Fibroblast of skin of left biceps (primary cell): ENCODE measurements at regions not wholly inside any gene's neighbourhood (a gene's known extent, or its start where the extent isn't known, plus 50 kb on each side); places are given as distances from the start of the nearest gene placed in this dataset.
A peak's percentile ranks its signal among the peaks of the same experiment; 100 is the strongest.

ENCODE experiments used
- DNase-seq, 2 experiments: peaks; one replicate each; pipeline ENCODE4 v3.0.0-alpha.2; 2013; ENCODE audit warnings: low read depth in 2 of 2

GRCh38 chr2:189267925-189268579, 88.5 kb upstream of the COL5A2 start:
- peak; percentile 79 to 85 for DNase-seq

GRCh38 chr2:189268763-189269162, 89.2 kb upstream of the COL5A2 start:
- no peak for DNase-seq

- no peak for DNase-seq
Observed at GRCh38 chr2:189273734-189274133, 94.2 kb upstream of the COL5A2 start.

GRCh38 chr2:189274361-189274760, 94.8 kb upstream of the COL5A2 start:
- no peak for DNase-seq

GRCh38 chr2:189276277-189276676, 96.7 kb upstream of the COL5A2 start:
- peak; percentile 98 to 99 for DNase-seq

GRCh38 chr2:189281201-189281600, 101.6 kb upstream of the COL5A2 start:
- DNase-seq, result no peak

- DNase-seq, result no peak
Observed at GRCh38 chr2:189285349-189285748, 105.8 kb upstream of the COL5A2 start.

- peak; percentile 89 to 91 for DNase-seq
Observed at GRCh38 chr2:189285962-189286645, 106.5 kb upstream of the COL5A2 start.

GRCh38 chr2:189287363-189287762, 107.8 kb upstream of the COL5A2 start:
- DNase-seq, result no peak

GRCh38 chr2:189287982-189288521, 108.5 kb upstream of the COL5A2 start:
- DNase-seq, result peak; percentile 71 to 81

GRCh38 chr2:189291460-189291859, 111.9 kb upstream of the COL5A2 start:
- no peak for DNase-seq

- peak; percentile 67 to 75 for DNase-seq
Observed at GRCh38 chr2:189293164-189293563, 113.6 kb upstream of the COL5A2 start.

GRCh38 chr2:189297446-189297845, 117.9 kb upstream of the COL5A2 start:
- DNase-seq, result peak; percentile 72 to 77

GRCh38 chr2:189298038-189298437, 118.5 kb upstream of the COL5A2 start:
- DNase-seq, result no peak

- DNase-seq, result no peak
Observed at GRCh38 chr2:189298481-189298880, 118.9 kb upstream of the COL5A2 start.

- no peak for DNase-seq
Observed at GRCh38 chr2:189299974-189300373, 120.4 kb upstream of the COL5A2 start.

- DNase-seq, result no peak
Observed at GRCh38 chr2:189300916-189301315, 121.4 kb upstream of the COL5A2 start.

- DNase-seq, result no peak
Observed at GRCh38 chr2:189302274-189302948, 122.8 kb upstream of the COL5A2 start.

GRCh38 chr2:189304360-189304759, 124.8 kb upstream of the COL5A2 start:
- DNase-seq, result no peak

GRCh38 chr2:189305291-189305943, 125.9 kb upstream of the COL5A2 start:
- no peak for DNase-seq

- DNase-seq, result no peak
Observed at GRCh38 chr2:189306525-189306924, 127.0 kb upstream of the COL5A2 start.
